HG03521 (cell line): ENCODE measurements at regions not wholly inside any gene's neighbourhood (a gene's known extent, or its start where the extent isn't known, plus 50 kb on each side); places are given as distances from the start of the nearest gene placed in this dataset.
"Not testable (repeated sequence)": the region's sequence is repeated elsewhere in the genome, so short reads cannot be mapped to it uniquely, and the experiment has no call there.

Experiments
- ATAC-seq: cut with Tn5 transposase; IDR thresholded peaks from one replicate; pipeline ENCODE4 v1.9.1; 2021; ENCODE audit warnings: mild to moderate bottlenecking, moderate library complexity; ENCODE audit not compliant: unreplicated experiment

- ATAC-seq, result no peak
Observed at GRCh38 chr19:28318469-28319179, 894.3 kb downstream of the UQCRFS1 start.

- no peak for ATAC-seq
Observed at GRCh38 chr19:28316464-28316863, 896.5 kb downstream of the UQCRFS1 start.

- no peak for ATAC-seq
Observed at GRCh38 chr19:28314756-28315155, 898.2 kb downstream of the UQCRFS1 start.

GRCh38 chr19:28314287-28314686 lies 898.7 kb downstream of the UQCRFS1 start:
- ATAC-seq, result no peak

GRCh38 chr19:28313633-28314032 lies 899.3 kb downstream of the UQCRFS1 start:
- ATAC-seq, result no peak

- ATAC-seq, result no peak
Observed at GRCh38 chr19:28312269-28312668, 900.7 kb downstream of the UQCRFS1 start.

- not testable (repeated sequence) for ATAC-seq
Observed at GRCh38 chr19:28310829-28311228, 902.1 kb downstream of the UQCRFS1 start.

- ATAC-seq, result no peak
Observed at GRCh38 chr19:28309070-28309469, 903.9 kb downstream of the UQCRFS1 start.

GRCh38 chr19:28307963-28308362 lies 905.0 kb downstream of the UQCRFS1 start:
- ATAC-seq, result no peak

GRCh38 chr19:28307487-28307886 lies 905.5 kb downstream of the UQCRFS1 start:
- no peak for ATAC-seq

- no peak for ATAC-seq
Observed at GRCh38 chr19:28305513-28305912, 907.4 kb downstream of the UQCRFS1 start.

GRCh38 chr19:28303502-28303901 lies 909.4 kb downstream of the UQCRFS1 start:
- ATAC-seq, result no peak

GRCh38 chr19:28301961-28302360 lies 911.0 kb downstream of the UQCRFS1 start:
- ATAC-seq, result no peak

- no peak for ATAC-seq
Observed at GRCh38 chr19:28301463-28301862, 911.5 kb downstream of the UQCRFS1 start.

GRCh38 chr19:28299649-28300048 lies 913.3 kb downstream of the UQCRFS1 start:
- ATAC-seq, result no peak

GRCh38 chr19:28297586-28298157 lies 915.3 kb downstream of the UQCRFS1 start:
- no peak for ATAC-seq

GRCh38 chr19:28297036-28297435 lies 915.9 kb downstream of the UQCRFS1 start:
- ATAC-seq, result no peak

GRCh38 chr19:28296506-28296905 lies 916.4 kb downstream of the UQCRFS1 start:
- no peak for ATAC-seq

GRCh38 chr19:28294975-28295374 lies 918.0 kb downstream of the UQCRFS1 start:
- ATAC-seq, result not testable (repeated sequence)

- no peak for ATAC-seq
Observed at GRCh38 chr19:28294395-28294794, 918.6 kb downstream of the UQCRFS1 start.

- ATAC-seq, result no peak
Observed at GRCh38 chr19:28293685-28294084, 919.3 kb downstream of the UQCRFS1 start.

GRCh38 chr19:28292822-28293500 lies 920.0 kb downstream of the UQCRFS1 start:
- no peak for ATAC-seq
